Lower leg skin (tissue), 3 donors: ENCODE measurements at regions not wholly inside any gene's neighbourhood (a gene's known extent, or its start where the extent isn't known, plus 50 kb on each side); places are given as distances from the start of the nearest gene placed in this dataset.

Source experiments
- POLR2A ChIP-seq, 2 donors: fragments of 450-650 bp; IDR thresholded peaks; one replicate each; pipeline ENCODE4 v1.6.1; 2016 to 2017; ENCODE audit warnings: antibody characterized with exemption in 2 of 2, mild to moderate bottlenecking in 1 of 2, moderate library complexity in 1 of 2
- TF ChIP-seq, protein P1 (sequence below), 3 donors: fragments of 450-650 bp; IDR thresholded peaks; one replicate each; pipeline ENCODE4 v1.5.1; 2016; ENCODE audit warnings: antibody characterized with exemption in 3 of 3, mild to moderate bottlenecking in 3 of 3, moderate library complexity in 2 of 3

GRCh38 chr13:33657274-33657673, 160.7 kb upstream of the RFC3 start:
- TF ChIP-seq, protein P1, sequence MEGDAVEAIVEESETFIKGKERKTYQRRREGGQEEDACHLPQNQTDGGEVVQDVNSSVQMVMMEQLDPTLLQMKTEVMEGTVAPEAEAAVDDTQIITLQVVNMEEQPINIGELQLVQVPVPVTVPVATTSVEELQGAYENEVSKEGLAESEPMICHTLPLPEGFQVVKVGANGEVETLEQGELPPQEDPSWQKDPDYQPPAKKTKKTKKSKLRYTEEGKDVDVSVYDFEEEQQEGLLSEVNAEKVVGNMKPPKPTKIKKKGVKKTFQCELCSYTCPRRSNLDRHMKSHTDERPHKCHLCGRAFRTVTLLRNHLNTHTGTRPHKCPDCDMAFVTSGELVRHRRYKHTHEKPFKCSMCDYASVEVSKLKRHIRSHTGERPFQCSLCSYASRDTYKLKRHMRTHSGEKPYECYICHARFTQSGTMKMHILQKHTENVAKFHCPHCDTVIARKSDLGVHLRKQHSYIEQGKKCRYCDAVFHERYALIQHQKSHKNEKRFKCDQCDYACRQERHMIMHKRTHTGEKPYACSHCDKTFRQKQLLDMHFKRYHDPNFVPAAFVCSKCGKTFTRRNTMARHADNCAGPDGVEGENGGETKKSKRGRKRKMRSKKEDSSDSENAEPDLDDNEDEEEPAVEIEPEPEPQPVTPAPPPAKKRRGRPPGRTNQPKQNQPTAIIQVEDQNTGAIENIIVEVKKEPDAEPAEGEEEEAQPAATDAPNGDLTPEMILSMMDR (IDR thresholded peaks at IDR 0.05): no peak
- no peak for TF ChIP-seq POLR2A (IDR thresholded peaks at IDR 0.05)
